Osteoblast (primary cell): ENCODE measurements at regions not wholly inside any gene's neighbourhood (a gene's known extent, or its start where the extent isn't known, plus 50 kb on each side); places are given as distances from the start of the nearest gene placed in this dataset.

Experiments
- DNase-seq: peaks from one replicate; pipeline ENCODE4 v3.0.0; 2011; ENCODE audit warnings: low spot score, mixed read lengths; ENCODE audit not compliant: insufficient read length; ENCODE audit errors: missing footprints
- H2AFZ ChIP-seq: 2 replicates; pipeline ENCODE4 v1.6.0; 2011; ENCODE audit warnings: mild to moderate bottlenecking, low read length
- H3K27ac ChIP-seq: 2 replicates; pipeline ENCODE4 v1.5.1; 2011; ENCODE audit warnings: mild to moderate bottlenecking, low read depth, low read length, moderate library complexity
- H3K27me3 ChIP-seq: 2 replicates; pipeline ENCODE4 v1.6.0; 2012; ENCODE audit warnings: mild to moderate bottlenecking, control low read depth, inconsistent platforms, low read length, moderate library complexity; ENCODE audit not compliant: insufficient read depth
- H3K36me3 ChIP-seq: 2 replicates; pipeline ENCODE4 v1.5.1; 2011; ENCODE audit warnings: mild to moderate bottlenecking, low read length, control low read depth, moderate library complexity; ENCODE audit not compliant: insufficient read depth
- H3K4me1 ChIP-seq: 2 replicates; pipeline ENCODE4 v1.5.1; 2011; ENCODE audit warnings: mild to moderate bottlenecking, low read length, control low read depth, moderate library complexity; ENCODE audit not compliant: insufficient read depth
- H3K4me2 ChIP-seq: 2 replicates; pipeline ENCODE4 v1.6.0; 2011; ENCODE audit warnings: mild to moderate bottlenecking, low read length; ENCODE audit not compliant: insufficient read depth
- H3K4me3 ChIP-seq: fragments of 200-600 bp; sonication (generic); 3 replicates; pipeline ENCODE4 v1.5.1; 2012; ENCODE audit warnings: mild to moderate bottlenecking, low read length, inconsistent platforms; ENCODE audit not compliant: insufficient read depth
- H3K79me2 ChIP-seq: 2 replicates; pipeline ENCODE4 v1.6.0; 2012; ENCODE audit warnings: mild to moderate bottlenecking, low read length, control low read depth, inconsistent platforms; ENCODE audit not compliant: insufficient read depth
- H3K9me3 ChIP-seq: 2 replicates; pipeline ENCODE4 v1.5.1; 2011; ENCODE audit warnings: low read depth, low read length, control low read depth
- H4K20me1 ChIP-seq: 2 replicates; pipeline ENCODE4 v1.6.0; 2012; ENCODE audit warnings: mild to moderate bottlenecking, low read length, control low read depth; ENCODE audit not compliant: insufficient read depth
- CTCF ChIP-seq: IDR thresholded peaks from 2 replicates; pipeline ENCODE4 v1.5.1; 2011; ENCODE audit warnings: mild to moderate bottlenecking, low read depth, low read length, moderate library complexity; ENCODE audit errors: extremely low read depth

GRCh38 chr11:87903345-87903744 lies 271.9 kb downstream of the RAB38 start:
- TF ChIP-seq CTCF: no peak
- H3K9me3 ChIP-seq: no peaks in the 10 kb centered on the region
- no peaks in the 10 kb centered on the region for H3K79me2 ChIP-seq
- no peak overlapping the region for H2AFZ ChIP-seq
- no peaks in the 10 kb centered on the region for H3K4me1 ChIP-seq
- H3K4me3 ChIP-seq: no peak overlapping the region
- H3K36me3 ChIP-seq: no peaks in the 10 kb centered on the region
- no peak overlapping the region for H3K27ac ChIP-seq
- DNase-seq: no peak
- no peaks in the 10 kb centered on the region for H4K20me1 ChIP-seq
- no peak overlapping the region for H3K4me2 ChIP-seq
- H3K27me3 ChIP-seq: no peaks in the 10 kb centered on the region

DNA sequence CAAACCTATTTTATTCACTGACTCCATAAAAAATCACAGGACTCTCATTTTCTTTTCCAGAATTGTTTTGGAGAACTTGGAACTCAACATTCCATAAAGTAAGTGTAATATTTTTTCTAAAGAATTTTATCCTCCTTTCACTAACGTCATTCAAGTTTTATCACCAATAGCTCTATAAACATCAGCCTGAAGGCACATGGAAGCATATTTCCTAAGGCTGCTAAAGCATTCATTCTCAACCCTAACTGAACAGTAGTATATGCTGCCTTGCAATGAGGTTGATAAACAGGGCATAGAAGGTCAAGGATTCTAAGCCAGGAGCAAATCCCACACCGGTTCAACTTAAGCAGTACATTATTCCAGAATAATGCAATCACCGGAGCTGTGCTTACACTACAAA lies 273.9 kb downstream of the RAB38 start:
- H3K4me1 ChIP-seq: no peaks in the 10 kb centered on the region
- H4K20me1 ChIP-seq: no peaks in the 10 kb centered on the region
- no peak overlapping the region for H3K4me3 ChIP-seq
- H3K79me2 ChIP-seq: no peaks in the 10 kb centered on the region
- H2AFZ ChIP-seq: no peak overlapping the region
- H3K27me3 ChIP-seq: no peaks in the 10 kb centered on the region
- TF ChIP-seq CTCF: no peak
- H3K9me3 ChIP-seq: no peaks in the 10 kb centered on the region
- no peak for DNase-seq
- no peak overlapping the region for H3K27ac ChIP-seq
- no peak overlapping the region for H3K4me2 ChIP-seq
- H3K36me3 ChIP-seq: no peaks in the 10 kb centered on the region

- no peaks in the 10 kb centered on the region for H3K9me3 ChIP-seq
- no peak overlapping the region for H3K4me3 ChIP-seq
- TF ChIP-seq CTCF: no peak
- H3K27me3 ChIP-seq: no peaks in the 10 kb centered on the region
- H2AFZ ChIP-seq: no peak overlapping the region
- no peaks in the 10 kb centered on the region for H3K79me2 ChIP-seq
- no peak overlapping the region for H3K4me2 ChIP-seq
- no peak overlapping the region for H3K27ac ChIP-seq
- no peaks in the 10 kb centered on the region for H3K4me1 ChIP-seq
- no peak for DNase-seq
- H4K20me1 ChIP-seq: no peaks in the 10 kb centered on the region
- H3K36me3 ChIP-seq: no peaks in the 10 kb centered on the region
Measured at GRCh38 chr11:87897921-87898320, 277.3 kb downstream of the RAB38 start.

- Histone ChIP-seq H3K27ac (no peak overlapping the region), H3K4me3 (no peak overlapping the region), H3K79me2 (no peaks in the 10 kb centered on the region), H3K9me3 (no peaks in the 10 kb centered on the region), H3K27me3 (no peaks in the 10 kb centered on the region), H4K20me1 (no peaks in the 10 kb centered on the region), H3K36me3 (no peaks in the 10 kb centered on the region), H3K4me2 (no peak overlapping the region), H2AFZ (no peak overlapping the region), H3K4me1 (no peaks in the 10 kb centered on the region)
- no peak for DNase-seq
- no peak for TF ChIP-seq CTCF
Measured at GRCh38 chr11:87897071-87897470, 278.2 kb downstream of the RAB38 start.
